Testis (tissue), 2 donors: ENCODE measurements at regions not wholly inside any gene's neighbourhood (a gene's known extent, or its start where the extent isn't known, plus 50 kb on each side); places are given as distances from the start of the nearest gene placed in this dataset.

Source experiments
- DNase-seq: peaks from one replicate; pipeline ENCODE4 v3.0.0-alpha.2; 2019
- H3K27ac ChIP-seq, 2 donors: fragments of 200-600 bp; sonication (generic); one replicate each; pipeline ENCODE4 v1.5.1; 2019
- H3K27me3 ChIP-seq: fragments of 200-600 bp; sonication (generic); one replicate; pipeline ENCODE4 v1.5.1; 2019
- H3K36me3 ChIP-seq: fragments of 200-600 bp; sonication (generic); one replicate; pipeline ENCODE4 v1.5.1; 2017; ENCODE audit warnings: low read depth; ENCODE audit errors: missing control alignments
- H3K4me1 ChIP-seq: fragments of 200-600 bp; sonication (generic); one replicate; pipeline ENCODE4 v1.5.1; 2019
- H3K4me3 ChIP-seq, 2 donors: fragments of 200-600 bp; sonication (generic); one replicate each; pipeline ENCODE4 v1.5.1; 2017 to 2019
- H3K9me3 ChIP-seq: fragments of 200-600 bp; sonication (generic); one replicate; pipeline ENCODE4 v1.5.1; 2017
- CTCF ChIP-seq, 3 experiments: fragments of 450-650 bp in 2 of 3; fragments of 200-600 bp in 1 of 3; sonication (generic) in 1 of 3; IDR thresholded peaks; one replicate each; pipeline ENCODE4 v1.5.1; 2016 to 2019; ENCODE audit warnings: antibody characterized with exemption in 3 of 3, mild to moderate bottlenecking in 2 of 3, moderate library complexity in 1 of 3
- POLR2A ChIP-seq: fragments of 450-650 bp; IDR thresholded peaks from one replicate; pipeline ENCODE4 v1.6.1; 2017; ENCODE audit warnings: antibody characterized with exemption, mild to moderate bottlenecking, moderate library complexity
- WGBS, 2 donors: methylation state at CpG; one replicate each; pipeline ENCODE4 v1.1.5; 2018; 5-methylcytosine and 5-hydroxymethylcytosine counted together
- intact Hi-C: fragments of 100-400 bp; cut with DNase I; formaldehyde crosslinking; loops from one replicate; pipeline ENCODE4 v1.15.1; 2023; ENCODE audit warnings: low total_unique reads

DNA sequence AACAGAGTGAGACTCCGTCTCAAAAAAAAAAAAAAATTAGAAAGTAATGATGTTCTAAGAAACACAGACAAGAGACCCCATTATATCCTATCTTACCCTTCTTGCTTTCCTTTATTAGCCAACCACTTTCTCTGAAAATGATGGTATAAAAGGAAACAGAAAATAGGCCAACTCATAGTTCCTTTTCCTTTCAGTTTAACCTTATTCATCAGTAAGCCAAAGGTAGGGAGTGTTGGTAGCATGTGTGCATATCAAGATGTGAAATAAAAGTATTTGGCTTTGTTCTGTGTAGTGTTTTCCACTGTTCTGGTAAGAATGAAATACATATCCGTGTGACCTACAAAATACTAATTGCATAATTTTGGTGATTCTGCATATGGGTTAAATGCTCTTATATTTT lies 266.6 kb downstream of the ZNF674 start:
- Histone ChIP-seq H3K9me3 (no peaks in the 10 kb centered on the region), H3K27ac (no peak overlapping the region), H3K4me1 (no peaks in the 10 kb centered on the region), H3K36me3 (no peaks in the 10 kb centered on the region), H3K27me3 (no peaks in the 10 kb centered on the region), H3K4me3 (no peak overlapping the region)
- WGBS, 2 donors, result 89% methylated on average over 2 of the region's 2 CpGs
- intact Hi-C loops, result no loop called here
- TF ChIP-seq POLR2A (no peak), CTCF (IDR thresholded peaks at IDR 0.05) (no peak)
- DNase-seq, result no peak

- TF ChIP-seq POLR2A (no peak), CTCF (IDR thresholded peaks at IDR 0.05) (no peak)
- Histone ChIP-seq H3K27me3 (no peaks in the 10 kb centered on the region), H3K27ac (no peak overlapping the region), H3K9me3 (no peaks in the 10 kb centered on the region), H3K4me3 (no peak overlapping the region), H3K36me3 (no peaks in the 10 kb centered on the region), H3K4me1 (no peaks in the 10 kb centered on the region)
- 50 to 62% methylated on average over 1 of the region's 1 CpG for WGBS, 2 donors
- intact Hi-C loops, result no loop called here
- DNase-seq, result no peak
These were observed 276.8 kb downstream of the ZNF674 start for GRCh38 chrX:46268412-46268811.

- 79 to 96% methylated on average over 3 of the region's 3 CpGs for WGBS, 2 donors
These were observed 281.7 kb downstream of the ZNF674 start for GRCh38 chrX:46263494-46263893.

DNA sequence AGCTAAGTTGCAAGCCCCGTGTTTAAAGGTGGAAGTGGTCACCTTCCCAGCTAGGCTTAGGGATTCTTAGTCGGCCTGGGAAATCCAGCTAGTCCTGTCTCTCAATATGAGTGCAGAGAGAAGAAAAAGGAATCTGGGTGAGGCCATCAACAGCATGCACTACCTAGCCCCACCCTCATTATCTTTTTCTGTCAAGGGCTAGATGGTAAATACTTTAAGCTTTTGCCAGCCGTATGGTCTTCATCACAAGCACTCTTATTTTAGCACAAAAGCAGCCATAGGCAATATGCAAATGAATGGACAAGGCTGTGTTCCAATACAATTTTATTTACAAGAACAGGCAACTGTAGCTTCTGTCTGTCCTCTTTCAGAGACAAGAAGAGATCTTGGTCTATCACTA lies 282.9 kb downstream of the ZNF674 start:
- H3K4me3 ChIP-seq, result no peak overlapping the region
- 83 to 87% methylated on average over 3 of the region's 3 CpGs for WGBS, 2 donors
- H3K4me1 ChIP-seq, result no peaks in the 10 kb centered on the region
- no peaks in the 10 kb centered on the region for H3K9me3 ChIP-seq
- no peak for TF ChIP-seq POLR2A
- TF ChIP-seq CTCF (IDR thresholded peaks at IDR 0.05), result no peak
- intact Hi-C loops, result no loop called here
- no peaks in the 10 kb centered on the region for H3K27me3 ChIP-seq
- H3K36me3 ChIP-seq, result no peaks in the 10 kb centered on the region
- no peak overlapping the region for H3K27ac ChIP-seq
- no peak for DNase-seq

More at GRCh38 chrX:46263494-46263893, 281.7 kb downstream of the ZNF674 start:
- no peaks in the 10 kb centered on the region for H3K27me3 ChIP-seq
- no peaks in the 10 kb centered on the region for H3K9me3 ChIP-seq
- H3K27ac ChIP-seq, result no peak overlapping the region
- no peak for DNase-seq
- H3K4me3 ChIP-seq, result no peak overlapping the region
- no peaks in the 10 kb centered on the region for H3K4me1 ChIP-seq
- TF ChIP-seq CTCF (IDR thresholded peaks at IDR 0.05) (no peak), POLR2A (no peak)
- intact Hi-C loops, result no loop called here
- H3K36me3 ChIP-seq, result no peaks in the 10 kb centered on the region

DNA sequence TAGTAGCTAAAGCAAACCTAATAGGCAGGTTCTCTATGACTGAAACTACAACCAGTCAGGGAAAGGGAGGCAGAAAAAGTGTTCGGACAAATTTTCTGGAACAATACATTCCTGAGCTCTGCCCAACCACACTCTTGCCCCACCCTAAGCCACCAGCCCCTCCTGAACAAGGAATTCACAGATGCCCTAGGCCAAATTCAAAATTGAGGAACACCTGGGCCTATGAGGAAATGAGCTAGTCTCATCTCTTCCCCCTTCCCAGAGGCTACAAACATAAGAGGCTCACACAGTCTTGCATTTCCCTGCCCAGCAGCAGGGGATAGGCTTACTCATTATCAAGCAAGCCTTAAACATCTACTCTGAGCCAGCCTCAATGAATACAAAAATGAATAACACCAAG lies 284.7 kb downstream of the ZNF674 start:
- H3K27me3 ChIP-seq, result no peaks in the 10 kb centered on the region
- WGBS, 2 donors, result 83 to 86% methylated on average over 1 of the region's 1 CpG
- no peak for DNase-seq
- no peaks in the 10 kb centered on the region for H3K36me3 ChIP-seq
- no peak for TF ChIP-seq CTCF (IDR thresholded peaks at IDR 0.05)
- TF ChIP-seq POLR2A, result no peak
- intact Hi-C loops, result no loop called here
- no peak overlapping the region for H3K4me3 ChIP-seq
- no peak overlapping the region for H3K27ac ChIP-seq
- no peaks in the 10 kb centered on the region for H3K9me3 ChIP-seq
- no peaks in the 10 kb centered on the region for H3K4me1 ChIP-seq
